Osteocyte (in vitro differentiated cells): ENCODE measurements at regions not wholly inside any gene's neighbourhood (a gene's known extent, or its start where the extent isn't known, plus 50 kb on each side); places are given as distances from the start of the nearest gene placed in this dataset.

Source experiments
- DNase-seq: peaks from one replicate; pipeline ENCODE4 v3.0.0; 2021; ENCODE audit warnings: mixed read lengths; ENCODE audit not compliant: unreplicated experiment; ENCODE audit errors: extremely low spot score
- H3K27ac Mint-ChIP-seq: one replicate; pipeline ENCODE4 v1.8.0; 2021; ENCODE audit warnings: mild to moderate bottlenecking, mixed read lengths; ENCODE audit not compliant: unreplicated experiment
- H3K27me3 Mint-ChIP-seq: one replicate; pipeline ENCODE4 v1.8.0; 2021; ENCODE audit warnings: mixed read lengths; ENCODE audit not compliant: unreplicated experiment
- H3K36me3 Mint-ChIP-seq: one replicate; pipeline ENCODE4 v1.8.0; 2021; ENCODE audit warnings: mixed read lengths; ENCODE audit not compliant: unreplicated experiment
- H3K4me1 Mint-ChIP-seq: one replicate; pipeline ENCODE4 v1.8.0; 2021; ENCODE audit warnings: mixed read lengths; ENCODE audit not compliant: unreplicated experiment
- H3K4me3 Mint-ChIP-seq: one replicate; pipeline ENCODE4 v1.8.0; 2021; ENCODE audit warnings: mild to moderate bottlenecking, moderate library complexity, mixed read lengths; ENCODE audit not compliant: unreplicated experiment
- H3K9me3 Mint-ChIP-seq: one replicate; pipeline ENCODE4 v1.8.0; 2021; ENCODE audit warnings: mixed read lengths; ENCODE audit not compliant: unreplicated experiment
- TF ChIP-seq, protein P1 (sequence below): fragments of 200-600 bp; sonication (generic); IDR thresholded peaks from 2 replicates; pipeline ENCODE4 v1.5.0; 2021; ENCODE audit warnings: antibody characterized with exemption, mild to moderate bottlenecking, moderate library complexity

- TF ChIP-seq, protein P1, sequence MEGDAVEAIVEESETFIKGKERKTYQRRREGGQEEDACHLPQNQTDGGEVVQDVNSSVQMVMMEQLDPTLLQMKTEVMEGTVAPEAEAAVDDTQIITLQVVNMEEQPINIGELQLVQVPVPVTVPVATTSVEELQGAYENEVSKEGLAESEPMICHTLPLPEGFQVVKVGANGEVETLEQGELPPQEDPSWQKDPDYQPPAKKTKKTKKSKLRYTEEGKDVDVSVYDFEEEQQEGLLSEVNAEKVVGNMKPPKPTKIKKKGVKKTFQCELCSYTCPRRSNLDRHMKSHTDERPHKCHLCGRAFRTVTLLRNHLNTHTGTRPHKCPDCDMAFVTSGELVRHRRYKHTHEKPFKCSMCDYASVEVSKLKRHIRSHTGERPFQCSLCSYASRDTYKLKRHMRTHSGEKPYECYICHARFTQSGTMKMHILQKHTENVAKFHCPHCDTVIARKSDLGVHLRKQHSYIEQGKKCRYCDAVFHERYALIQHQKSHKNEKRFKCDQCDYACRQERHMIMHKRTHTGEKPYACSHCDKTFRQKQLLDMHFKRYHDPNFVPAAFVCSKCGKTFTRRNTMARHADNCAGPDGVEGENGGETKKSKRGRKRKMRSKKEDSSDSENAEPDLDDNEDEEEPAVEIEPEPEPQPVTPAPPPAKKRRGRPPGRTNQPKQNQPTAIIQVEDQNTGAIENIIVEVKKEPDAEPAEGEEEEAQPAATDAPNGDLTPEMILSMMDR: peak; percentile 13
- H3K27ac Mint-ChIP-seq: no peak overlapping the region
- DNase-seq: no peak
- H3K27me3 Mint-ChIP-seq: no peaks in the 10 kb centered on the region
- H3K4me1 Mint-ChIP-seq: peaks cover 37% of the 10 kb centered on the region
- peaks cover 6% of the 10 kb centered on the region for H3K9me3 Mint-ChIP-seq
- H3K4me3 Mint-ChIP-seq: no peak overlapping the region
- peaks cover 4% of the 10 kb centered on the region for H3K36me3 Mint-ChIP-seq
Observed at GRCh38 chr16:65525707-65526106, 403.8 kb upstream of the CDH11 start.

GRCh38 chr16:65524997-65525396 lies 403.1 kb upstream of the CDH11 start:
- Mint-ChIP-seq H3K9me3 (peaks cover 6% of the 10 kb centered on the region), H3K27ac (peak overlapping the region; percentile 86), H3K4me3 (no peak overlapping the region), H3K36me3 (peaks cover 4% of the 10 kb centered on the region), H3K27me3 (no peaks in the 10 kb centered on the region), H3K4me1 (peaks cover 41% of the 10 kb centered on the region)
- TF ChIP-seq, protein P1: no peak
- no peak for DNase-seq

- peaks cover 4% of the 10 kb centered on the region for H3K36me3 Mint-ChIP-seq
- no peaks in the 10 kb centered on the region for H3K27me3 Mint-ChIP-seq
- H3K4me3 Mint-ChIP-seq: no peak overlapping the region
- no peak overlapping the region for H3K27ac Mint-ChIP-seq
- DNase-seq: no peak
- peaks cover 46% of the 10 kb centered on the region for H3K4me1 Mint-ChIP-seq
- TF ChIP-seq, protein P1: no peak
- peaks cover 6% of the 10 kb centered on the region for H3K9me3 Mint-ChIP-seq
Observed at GRCh38 chr16:65524231-65524630, 402.4 kb upstream of the CDH11 start.

- Mint-ChIP-seq H3K4me3 (no peak overlapping the region), H3K27ac (peak overlapping the region; percentile 38), H3K36me3 (peaks cover 4% of the 10 kb centered on the region), H3K9me3 (peaks cover 6% of the 10 kb centered on the region), H3K27me3 (no peaks in the 10 kb centered on the region), H3K4me1 (peaks cover 46% of the 10 kb centered on the region)
- TF ChIP-seq, protein P1: no peak
- DNase-seq: no peak
Observed at GRCh38 chr16:65523283-65523944, 401.6 kb upstream of the CDH11 start.

DNA sequence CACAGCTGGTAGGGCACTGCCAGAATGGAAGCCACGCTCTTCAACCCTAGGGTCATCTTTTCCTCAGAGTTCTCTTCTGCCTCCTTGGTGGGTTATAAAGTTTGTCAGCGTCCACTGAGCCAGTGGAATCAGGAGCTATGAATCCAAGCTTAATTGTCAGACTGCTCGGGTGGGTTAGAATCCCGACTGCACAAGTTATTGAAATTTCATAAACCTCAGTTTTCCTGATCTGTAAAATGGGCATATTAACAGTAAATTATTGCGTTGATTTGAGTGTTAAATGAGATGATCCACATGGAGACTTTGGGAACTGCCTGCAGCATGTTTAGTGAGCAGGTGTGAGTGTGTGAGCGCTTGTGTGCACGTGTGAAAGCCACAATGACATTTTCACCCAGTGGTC lies 400.5 kb upstream of the CDH11 start:
- peaks cover 46% of the 10 kb centered on the region for H3K4me1 Mint-ChIP-seq
- H3K27ac Mint-ChIP-seq: peak overlapping the region; percentile 69
- H3K9me3 Mint-ChIP-seq: peaks cover 3% of the 10 kb centered on the region
- no peak for DNase-seq
- H3K4me3 Mint-ChIP-seq: no peak overlapping the region
- no peaks in the 10 kb centered on the region for H3K27me3 Mint-ChIP-seq
- peaks cover 4% of the 10 kb centered on the region for H3K36me3 Mint-ChIP-seq
- TF ChIP-seq, protein P1: no peak
